Stomach smooth muscle (tissue), 2 donors: ENCODE measurements at regions not wholly inside any gene's neighbourhood (a gene's known extent, or its start where the extent isn't known, plus 50 kb on each side); places are given as distances from the start of the nearest gene placed in this dataset.
"Not testable (repeated sequence)": the region's sequence is repeated elsewhere in the genome, so short reads cannot be mapped to it uniquely, and the experiment has no call there.

ENCODE experiments used
- H3K27ac ChIP-seq: one replicate; pipeline ENCODE4 v1.7.0; 2013; ENCODE audit warnings: mild to moderate bottlenecking, low read length, inconsistent platforms
- H3K27me3 ChIP-seq, 2 donors: one replicate each; pipeline ENCODE4 v1.7.0; 2013; ENCODE audit warnings: low read length in 2 of 2; ENCODE audit not compliant: insufficient read depth in 2 of 2, control insufficient read depth in 1 of 2
- H3K36me3 ChIP-seq, 2 donors: one replicate each; pipeline ENCODE4 v1.7.0; 2013; ENCODE audit warnings: low read length in 2 of 2; ENCODE audit not compliant: control insufficient read depth in 2 of 2, insufficient read depth in 2 of 2
- H3K4me1 ChIP-seq: one replicate; pipeline ENCODE4 v1.7.0; 2013; ENCODE audit warnings: low read length; ENCODE audit not compliant: control insufficient read depth, insufficient read depth
- H3K4me3 ChIP-seq, 2 donors: one replicate each; pipeline ENCODE4 v1.7.0; 2013; ENCODE audit warnings: low read length in 2 of 2
- H3K9ac ChIP-seq, 2 donors: one replicate each; pipeline ENCODE4 v1.7.0; 2013; ENCODE audit warnings: low read length in 2 of 2, mild to moderate bottlenecking in 1 of 2
- H3K9me3 ChIP-seq, 2 donors: one replicate each; pipeline ENCODE4 v1.7.0; 2013; ENCODE audit warnings: low read length in 2 of 2; ENCODE audit not compliant: control insufficient read depth in 2 of 2
- donor health status: healthy.
- donor health status: Pancreatic carcinoma.

GRCh38 chr5:116731432-116731831, 156.8 kb upstream of the SEMA6A start:
- Histone ChIP-seq H3K9me3 (no peaks in the 10 kb centered on the region), H3K36me3 (no peaks in the 10 kb centered on the region), H3K9ac (no peak overlapping the region), H3K4me1 (peaks cover 16% of the 10 kb centered on the region), H3K27ac (no peak overlapping the region), H3K27me3 (no peaks in the 10 kb centered on the region), H3K4me3 (no peak overlapping the region)

GRCh38 chr5:116730706-116731105, 156.1 kb upstream of the SEMA6A start:
- Histone ChIP-seq H3K9me3 (no peaks in the 10 kb centered on the region), H3K9ac (no peak overlapping the region), H3K4me1 (peaks cover 16% of the 10 kb centered on the region), H3K27me3 (no peaks in the 10 kb centered on the region), H3K36me3 (no peaks in the 10 kb centered on the region), H3K4me3 (no peak overlapping the region), H3K27ac (no peak overlapping the region)

GRCh38 chr5:116730185-116730584, 155.6 kb upstream of the SEMA6A start:
- Histone ChIP-seq H3K27me3 (no peaks in the 10 kb centered on the region), H3K9ac (no peak overlapping the region), H3K4me3 (no peak overlapping the region), H3K4me1 (peaks cover 16% of the 10 kb centered on the region), H3K36me3 (no peaks in the 10 kb centered on the region), H3K27ac (no peak overlapping the region), H3K9me3 (no peaks in the 10 kb centered on the region)

- Histone ChIP-seq H3K4me3 (no peak overlapping the region), H3K9me3 (no peaks in the 10 kb centered on the region), H3K27me3 (no peaks in the 10 kb centered on the region), H3K36me3 (no peaks in the 10 kb centered on the region), H3K9ac (no peak overlapping the region), H3K27ac (no peak overlapping the region), H3K4me1 (no peaks in the 10 kb centered on the region)
Observed at GRCh38 chr5:116727248-116727647, 152.6 kb upstream of the SEMA6A start.

GRCh38 chr5:116726180-116726579, 151.6 kb upstream of the SEMA6A start:
- not testable (repeated sequence) for H3K27me3 ChIP-seq, H3K36me3 ChIP-seq, H3K27ac ChIP-seq, H3K9me3 ChIP-seq, H3K4me3 ChIP-seq, H3K9ac ChIP-seq, H3K4me1 ChIP-seq

GRCh38 chr5:116724971-116725370, 150.3 kb upstream of the SEMA6A start:
- H3K27me3 ChIP-seq: no peaks in the 10 kb centered on the region
- no peaks in the 10 kb centered on the region for H3K4me1 ChIP-seq
- H3K27ac ChIP-seq: no peak overlapping the region
- H3K36me3 ChIP-seq: no peaks in the 10 kb centered on the region
- no peak overlapping the region for H3K9ac ChIP-seq
- H3K4me3 ChIP-seq: no peak overlapping the region
- no peaks in the 10 kb centered on the region for H3K9me3 ChIP-seq

GRCh38 chr5:116722651-116723050, 148.0 kb upstream of the SEMA6A start:
- Histone ChIP-seq H3K9ac (no peak overlapping the region), H3K27me3 (no peaks in the 10 kb centered on the region), H3K9me3 (no peaks in the 10 kb centered on the region), H3K36me3 (no peaks in the 10 kb centered on the region), H3K4me1 (no peaks in the 10 kb centered on the region), H3K4me3 (no peak overlapping the region), H3K27ac (no peak overlapping the region)

- no peaks in the 10 kb centered on the region for H3K27me3 ChIP-seq
- H3K36me3 ChIP-seq: no peaks in the 10 kb centered on the region
- no peak overlapping the region for H3K9ac ChIP-seq
- no peaks in the 10 kb centered on the region for H3K9me3 ChIP-seq
- no peaks in the 10 kb centered on the region for H3K4me1 ChIP-seq
- H3K27ac ChIP-seq: no peak overlapping the region
- no peak overlapping the region for H3K4me3 ChIP-seq
Observed at GRCh38 chr5:116719106-116719505, 144.5 kb upstream of the SEMA6A start.

GRCh38 chr5:116718317-116718716, 143.7 kb upstream of the SEMA6A start:
- Histone ChIP-seq H3K9me3 (no peaks in the 10 kb centered on the region), H3K9ac (no peak overlapping the region), H3K27ac (no peak overlapping the region), H3K36me3 (no peaks in the 10 kb centered on the region), H3K4me1 (no peaks in the 10 kb centered on the region), H3K4me3 (no peak overlapping the region), H3K27me3 (no peaks in the 10 kb centered on the region)

GRCh38 chr5:116709082-116709481, 134.5 kb upstream of the SEMA6A start:
- no peaks in the 10 kb centered on the region for H3K4me1 ChIP-seq
- H3K27me3 ChIP-seq: no peaks in the 10 kb centered on the region
- no peaks in the 10 kb centered on the region for H3K36me3 ChIP-seq
- H3K9ac ChIP-seq: no peak overlapping the region
- H3K9me3 ChIP-seq: no peaks in the 10 kb centered on the region
- no peak overlapping the region for H3K27ac ChIP-seq
- H3K4me3 ChIP-seq: no peak overlapping the region

GRCh38 chr5:116705121-116705519, 130.5 kb upstream of the SEMA6A start:
- not testable (repeated sequence) for H3K4me1 ChIP-seq, H3K4me3 ChIP-seq, H3K27me3 ChIP-seq, H3K36me3 ChIP-seq, H3K27ac ChIP-seq, H3K9me3 ChIP-seq, H3K9ac ChIP-seq

GRCh38 chr5:116703941-116704340, 129.3 kb upstream of the SEMA6A start:
- Histone ChIP-seq H3K27me3 (no peaks in the 10 kb centered on the region), H3K4me1 (no peaks in the 10 kb centered on the region), H3K27ac (no peak overlapping the region), H3K9ac (no peak overlapping the region), H3K9me3 (no peaks in the 10 kb centered on the region), H3K4me3 (no peak overlapping the region), H3K36me3 (no peaks in the 10 kb centered on the region)
